Chondrocyte (in vitro differentiated cells): ENCODE measurements at regions not wholly inside any gene's neighbourhood (a gene's known extent, or its start where the extent isn't known, plus 50 kb on each side); places are given as distances from the start of the nearest gene placed in this dataset.

Experiments
- DNase-seq: peaks from one replicate; pipeline ENCODE4 v3.0.0; 2021; ENCODE audit warnings: mixed read lengths, low spot score
- H3K27ac Mint-ChIP-seq: one replicate; pipeline ENCODE4 v1.8.0; 2021; ENCODE audit warnings: mild to moderate bottlenecking, moderate library complexity, mixed read lengths; ENCODE audit not compliant: unreplicated experiment
- H3K27me3 Mint-ChIP-seq: 2 replicates; pipeline ENCODE4 v1.8.0; 2021; ENCODE audit warnings: low read depth, mixed read lengths
- H3K36me3 Mint-ChIP-seq: 2 replicates; pipeline ENCODE4 v1.8.0; 2021; ENCODE audit warnings: low read depth, mixed read lengths
- H3K4me1 Mint-ChIP-seq: 2 replicates; pipeline ENCODE4 v1.8.0; 2021; ENCODE audit warnings: low read depth, mild to moderate bottlenecking, mixed read lengths
- H3K4me3 Mint-ChIP-seq: one replicate; pipeline ENCODE4 v1.8.0; 2021; ENCODE audit warnings: mild to moderate bottlenecking, moderate library complexity, mixed read lengths; ENCODE audit not compliant: unreplicated experiment
- H3K9me3 Mint-ChIP-seq: 2 replicates; pipeline ENCODE4 v1.8.0; 2021; ENCODE audit warnings: low read depth, mixed read lengths
- TF ChIP-seq, protein P1 (sequence below): fragments of 200-600 bp; sonication (generic); IDR thresholded peaks from 2 replicates; pipeline ENCODE4 v1.5.0; 2021; ENCODE audit warnings: antibody characterized with exemption, mild to moderate bottlenecking, moderate library complexity

DNA sequence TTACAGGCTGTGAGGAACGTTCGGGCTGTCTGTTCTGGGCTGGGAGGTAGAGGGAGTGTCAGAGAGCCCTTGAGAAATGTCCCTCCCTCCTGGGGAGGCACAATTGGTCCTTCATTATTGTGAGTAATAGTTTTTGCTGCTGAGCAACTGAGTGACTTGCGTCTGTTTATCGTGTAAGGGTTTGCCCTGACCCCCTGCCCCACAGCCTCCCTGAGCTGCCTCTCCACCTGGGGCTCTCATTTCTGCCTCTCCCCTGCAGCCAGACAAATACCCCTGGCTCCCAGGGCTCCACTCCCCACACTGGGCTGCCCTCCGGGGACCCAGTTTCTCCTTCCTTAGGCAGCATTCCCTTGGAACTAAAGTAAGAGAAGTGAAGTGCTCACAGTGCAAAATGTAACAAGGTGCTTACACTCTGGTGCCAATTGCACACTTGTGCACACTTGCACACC, 174.9 kb upstream of the MVB12B start:
- Mint-ChIP-seq H3K4me1 (no peaks in the 10 kb centered on the region), H3K4me3 (no peak overlapping the region), H3K9me3 (no peaks in the 10 kb centered on the region), H3K27ac (no peak overlapping the region), H3K36me3 (no peaks in the 10 kb centered on the region), H3K27me3 (peaks cover 37% of the 10 kb centered on the region)
- DNase-seq: no peak
- TF ChIP-seq, protein P1, sequence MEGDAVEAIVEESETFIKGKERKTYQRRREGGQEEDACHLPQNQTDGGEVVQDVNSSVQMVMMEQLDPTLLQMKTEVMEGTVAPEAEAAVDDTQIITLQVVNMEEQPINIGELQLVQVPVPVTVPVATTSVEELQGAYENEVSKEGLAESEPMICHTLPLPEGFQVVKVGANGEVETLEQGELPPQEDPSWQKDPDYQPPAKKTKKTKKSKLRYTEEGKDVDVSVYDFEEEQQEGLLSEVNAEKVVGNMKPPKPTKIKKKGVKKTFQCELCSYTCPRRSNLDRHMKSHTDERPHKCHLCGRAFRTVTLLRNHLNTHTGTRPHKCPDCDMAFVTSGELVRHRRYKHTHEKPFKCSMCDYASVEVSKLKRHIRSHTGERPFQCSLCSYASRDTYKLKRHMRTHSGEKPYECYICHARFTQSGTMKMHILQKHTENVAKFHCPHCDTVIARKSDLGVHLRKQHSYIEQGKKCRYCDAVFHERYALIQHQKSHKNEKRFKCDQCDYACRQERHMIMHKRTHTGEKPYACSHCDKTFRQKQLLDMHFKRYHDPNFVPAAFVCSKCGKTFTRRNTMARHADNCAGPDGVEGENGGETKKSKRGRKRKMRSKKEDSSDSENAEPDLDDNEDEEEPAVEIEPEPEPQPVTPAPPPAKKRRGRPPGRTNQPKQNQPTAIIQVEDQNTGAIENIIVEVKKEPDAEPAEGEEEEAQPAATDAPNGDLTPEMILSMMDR: no peak

DNA sequence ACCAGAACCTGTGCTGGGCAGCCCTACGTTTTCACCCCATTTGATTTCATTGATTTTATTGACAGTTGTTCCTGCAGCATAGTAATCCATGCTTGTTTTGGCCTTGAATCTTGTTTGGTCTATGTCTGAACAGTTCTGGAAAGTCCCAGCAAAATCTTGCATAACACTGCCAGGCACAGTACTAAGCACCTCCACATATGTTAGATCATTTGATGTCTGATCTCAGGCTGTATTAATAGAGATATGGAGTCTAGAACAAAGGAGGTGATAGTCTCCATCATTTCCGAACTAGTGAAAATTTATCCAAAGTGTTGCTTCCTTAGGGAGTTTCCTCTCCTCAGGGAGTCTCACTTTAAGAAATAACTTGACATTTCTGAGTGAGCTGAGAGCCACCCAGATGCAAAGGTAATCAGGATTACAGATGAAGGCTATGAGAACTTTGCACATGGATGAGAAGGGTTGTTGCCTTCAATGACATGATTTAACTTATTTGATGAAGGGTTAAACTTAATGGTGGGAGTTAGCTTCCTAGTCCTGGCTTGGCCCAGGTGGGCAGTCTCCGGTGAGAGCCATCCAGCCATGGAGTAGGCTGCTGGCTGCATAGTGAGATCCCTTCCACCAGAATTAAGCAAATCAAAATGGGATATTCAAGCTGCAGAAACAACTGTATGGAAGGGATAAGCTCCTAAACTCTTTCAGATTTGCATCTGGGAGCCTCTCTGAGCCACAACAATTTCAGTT, 173.8 kb upstream of the MVB12B start:
- H3K4me1 Mint-ChIP-seq: no peaks in the 10 kb centered on the region
- no peaks in the 10 kb centered on the region for H3K36me3 Mint-ChIP-seq
- no peak overlapping the region for H3K27ac Mint-ChIP-seq
- TF ChIP-seq, protein P1: no peak
- H3K9me3 Mint-ChIP-seq: no peaks in the 10 kb centered on the region
- H3K27me3 Mint-ChIP-seq: peaks cover 36% of the 10 kb centered on the region
- no peak overlapping the region for H3K4me3 Mint-ChIP-seq
- DNase-seq: no peak

DNA sequence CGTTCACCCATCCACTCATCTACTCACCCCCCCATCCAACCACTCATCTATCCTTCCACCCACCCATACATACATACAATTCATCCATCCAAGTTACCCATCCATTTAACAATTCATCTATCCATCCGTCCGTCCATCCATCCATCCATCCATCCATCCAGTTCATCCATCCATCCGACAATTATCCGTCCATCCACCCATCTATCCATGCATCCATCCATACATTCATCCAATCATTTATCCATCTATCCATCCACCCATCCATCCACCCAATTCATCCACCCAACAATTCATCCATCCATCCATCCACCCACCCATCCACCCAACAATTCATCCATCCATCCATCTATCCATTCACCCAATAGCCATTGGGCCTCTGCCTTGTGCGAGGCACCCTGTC, 173.2 kb upstream of the MVB12B start:
- Mint-ChIP-seq H3K4me1 (no peaks in the 10 kb centered on the region), H3K36me3 (no peaks in the 10 kb centered on the region), H3K27ac (no peak overlapping the region), H3K27me3 (peaks cover 35% of the 10 kb centered on the region), H3K9me3 (no peaks in the 10 kb centered on the region), H3K4me3 (no peak overlapping the region)
- DNase-seq: no peak
- TF ChIP-seq, protein P1: no peak

DNA sequence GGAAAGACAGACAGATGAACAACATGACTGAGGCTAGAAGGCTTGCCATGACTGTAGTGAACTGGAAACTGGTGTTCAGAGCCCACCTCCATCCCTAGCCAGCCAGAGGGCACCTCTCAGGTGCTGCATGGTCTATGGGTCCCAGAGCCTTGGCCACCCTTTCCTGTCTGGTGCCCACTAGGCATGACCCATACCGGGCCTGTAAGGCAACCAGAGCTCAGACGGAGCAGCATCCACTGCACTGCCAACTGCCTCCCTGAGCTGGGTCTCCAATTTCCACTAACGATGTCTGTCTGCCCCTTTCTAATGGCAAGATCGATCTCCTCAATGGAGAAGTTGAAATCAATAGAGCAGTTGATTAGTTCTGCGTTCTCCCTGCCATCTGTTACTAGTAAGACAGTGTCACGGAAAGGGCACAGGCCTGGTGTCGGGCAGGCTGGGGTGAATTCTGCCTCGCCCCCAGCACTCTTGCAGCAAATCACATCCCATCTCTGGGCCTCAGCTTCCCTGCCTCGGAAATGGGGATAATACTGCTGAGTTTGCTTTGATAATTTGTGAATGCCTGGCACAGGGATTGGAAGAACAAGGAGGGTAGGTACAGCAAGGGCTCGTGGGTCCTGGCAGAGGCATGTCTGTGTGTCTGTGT, 172.3 kb upstream of the MVB12B start:
- no peak overlapping the region for H3K4me3 Mint-ChIP-seq
- H3K4me1 Mint-ChIP-seq: no peaks in the 10 kb centered on the region
- no peaks in the 10 kb centered on the region for H3K9me3 Mint-ChIP-seq
- H3K27ac Mint-ChIP-seq: no peak overlapping the region
- TF ChIP-seq, protein P1: no peak
- peaks cover 37% of the 10 kb centered on the region for H3K27me3 Mint-ChIP-seq
- no peak for DNase-seq
- H3K36me3 Mint-ChIP-seq: no peaks in the 10 kb centered on the region

DNA sequence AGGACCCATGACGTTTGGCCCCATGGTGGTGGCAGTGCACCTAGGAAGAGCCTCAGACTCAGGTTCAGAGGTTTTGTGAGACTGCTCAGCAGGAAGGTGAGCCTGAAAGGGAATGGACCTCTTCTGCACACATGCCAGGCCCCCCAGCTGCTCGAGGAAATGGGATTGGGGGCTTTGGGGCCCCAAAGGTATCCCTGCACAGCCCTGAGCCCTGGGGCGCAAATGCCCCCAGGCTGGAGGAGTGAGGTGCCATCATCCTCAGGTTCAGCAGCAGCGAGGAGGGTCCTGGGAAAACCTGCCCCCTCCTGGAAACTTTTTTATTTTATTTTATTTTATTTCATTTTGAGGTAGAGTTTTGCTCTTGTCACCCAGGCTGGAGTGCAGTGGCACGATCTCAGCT, 171.8 kb upstream of the MVB12B start:
- Mint-ChIP-seq H3K27me3 (peaks cover 42% of the 10 kb centered on the region), H3K36me3 (no peaks in the 10 kb centered on the region), H3K27ac (no peak overlapping the region), H3K4me1 (no peaks in the 10 kb centered on the region), H3K4me3 (no peak overlapping the region), H3K9me3 (no peaks in the 10 kb centered on the region)
- TF ChIP-seq, protein P1: peak; percentile 18
- peak; percentile 58 for DNase-seq
